Fibroblast of villous mesenchyme (primary cell): ENCODE measurements at regions not wholly inside any gene's neighbourhood (a gene's known extent, or its start where the extent isn't known, plus 50 kb on each side); places are given as distances from the start of the nearest gene placed in this dataset.

ENCODE experiments used
- DNase-seq: peaks from one replicate; pipeline ENCODE4 v3.0.0-alpha.2; 2010; ENCODE audit warnings: low read depth
- H3K4me3 ChIP-seq: 2 replicates; pipeline ENCODE4 v1.5.1; 2011; ENCODE audit warnings: low read depth, mild to moderate bottlenecking, low read length
- CTCF ChIP-seq: IDR thresholded peaks from 2 replicates; pipeline ENCODE4 v1.5.1; 2012; ENCODE audit warnings: low read depth, mild to moderate bottlenecking, low read length; ENCODE audit not compliant: insufficient read depth

- DNase-seq: no peak
- no peak for TF ChIP-seq CTCF
- H3K4me3 ChIP-seq: no peak overlapping the region
These were observed 76.1 kb upstream of the MYCN start for GRCh38 chr2:15864176-15864769.

- no peak for TF ChIP-seq CTCF
- no peak overlapping the region for H3K4me3 ChIP-seq
- no peak for DNase-seq
These were observed 74.4 kb upstream of the MYCN start for GRCh38 chr2:15865923-15866322.

GRCh38 chr2:15866563-15867193 is 73.7 kb upstream of the MYCN start:
- DNase-seq: no peak
- no peak for TF ChIP-seq CTCF
- H3K4me3 ChIP-seq: no peak overlapping the region

GRCh38 chr2:15867194-15868171 is 72.9 kb upstream of the MYCN start:
- no peak for DNase-seq
- TF ChIP-seq CTCF: no peak

GRCh38 chr2:15868186-15868585 is 72.2 kb upstream of the MYCN start:
- TF ChIP-seq CTCF: no peak

More at GRCh38 chr2:15867194-15868171, 72.9 kb upstream of the MYCN start:
- H3K4me3 ChIP-seq: no peak overlapping the region

GRCh38 chr2:15868704-15869103 is 71.6 kb upstream of the MYCN start:
- DNase-seq: no peak
- TF ChIP-seq CTCF: no peak
- H3K4me3 ChIP-seq: no peak overlapping the region

More at GRCh38 chr2:15868186-15868585, 72.2 kb upstream of the MYCN start:
- no peak overlapping the region for H3K4me3 ChIP-seq
- DNase-seq: no peak
